Vagina (tissue), 2 donors: ENCODE measurements at regions not wholly inside any gene's neighbourhood (a gene's known extent, or its start where the extent isn't known, plus 50 kb on each side); places are given as distances from the start of the nearest gene placed in this dataset.

Experiments used
- POLR2A ChIP-seq, 2 donors: fragments of 450-650 bp; IDR thresholded peaks; one replicate each; pipeline ENCODE4 v1.6.1; 2017; ENCODE audit warnings: antibody characterized with exemption in 2 of 2, mild to moderate bottlenecking in 2 of 2, moderate library complexity in 2 of 2
- POLR2AphosphoS5 ChIP-seq, 2 donors: sonication (generic); formaldehyde crosslinking; IDR thresholded peaks; one replicate each; pipeline ENCODE4 v1.9.0; 2017; ENCODE audit warnings: antibody characterized with exemption in 2 of 2, mild to moderate bottlenecking in 2 of 2, low read depth in 1 of 2; ENCODE audit not compliant: insufficient read depth in 1 of 2
- TF ChIP-seq, protein P1 (sequence below), 3 experiments: fragments of 450-650 bp in 2 of 3; fragments of 200-600 bp in 1 of 3; sonication (generic) in 1 of 3; IDR thresholded peaks; one replicate each; pipeline ENCODE4 v1.5.1; 2017 to 2019; ENCODE audit warnings: antibody characterized with exemption in 3 of 3, mild to moderate bottlenecking in 2 of 3, moderate library complexity in 2 of 3

DNA sequence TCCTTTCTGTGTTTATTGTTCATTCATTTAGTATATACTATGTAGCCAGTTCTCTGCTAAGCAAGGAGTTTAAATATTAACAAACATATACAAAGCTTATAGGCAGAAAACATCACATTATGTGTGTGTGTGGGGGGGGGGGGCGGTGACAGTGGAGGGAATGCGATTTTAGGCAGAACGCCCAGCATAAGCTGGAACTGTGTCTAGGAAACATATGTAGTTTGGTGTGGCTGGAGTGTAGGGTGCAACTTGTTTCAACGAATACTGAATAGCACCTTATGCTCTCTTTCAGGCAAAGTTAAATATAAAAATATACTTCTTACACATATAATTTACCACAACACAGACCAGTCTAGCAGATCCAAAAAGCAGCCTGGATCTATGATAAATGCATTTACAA, 980.6 kb downstream of the SLC6A15 start:
- TF ChIP-seq, protein P1, sequence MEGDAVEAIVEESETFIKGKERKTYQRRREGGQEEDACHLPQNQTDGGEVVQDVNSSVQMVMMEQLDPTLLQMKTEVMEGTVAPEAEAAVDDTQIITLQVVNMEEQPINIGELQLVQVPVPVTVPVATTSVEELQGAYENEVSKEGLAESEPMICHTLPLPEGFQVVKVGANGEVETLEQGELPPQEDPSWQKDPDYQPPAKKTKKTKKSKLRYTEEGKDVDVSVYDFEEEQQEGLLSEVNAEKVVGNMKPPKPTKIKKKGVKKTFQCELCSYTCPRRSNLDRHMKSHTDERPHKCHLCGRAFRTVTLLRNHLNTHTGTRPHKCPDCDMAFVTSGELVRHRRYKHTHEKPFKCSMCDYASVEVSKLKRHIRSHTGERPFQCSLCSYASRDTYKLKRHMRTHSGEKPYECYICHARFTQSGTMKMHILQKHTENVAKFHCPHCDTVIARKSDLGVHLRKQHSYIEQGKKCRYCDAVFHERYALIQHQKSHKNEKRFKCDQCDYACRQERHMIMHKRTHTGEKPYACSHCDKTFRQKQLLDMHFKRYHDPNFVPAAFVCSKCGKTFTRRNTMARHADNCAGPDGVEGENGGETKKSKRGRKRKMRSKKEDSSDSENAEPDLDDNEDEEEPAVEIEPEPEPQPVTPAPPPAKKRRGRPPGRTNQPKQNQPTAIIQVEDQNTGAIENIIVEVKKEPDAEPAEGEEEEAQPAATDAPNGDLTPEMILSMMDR (IDR thresholded peaks at IDR 0.05) = no peak
- TF ChIP-seq POLR2A (IDR thresholded peaks at IDR 0.05) (no peak), POLR2AphosphoS5 (IDR thresholded peaks at IDR 0.05; ENCODE audit: insufficient read depth in 1 of 2, low read depth in 1 of 2) (no peak)
